GM19455 (cell line): ENCODE measurements at regions not wholly inside any gene's neighbourhood (a gene's known extent, or its start where the extent isn't known, plus 50 kb on each side); places are given as distances from the start of the nearest gene placed in this dataset.

Source experiments
- ATAC-seq: cut with Tn5 transposase; IDR thresholded peaks from one replicate; pipeline ENCODE4 v1.9.1; 2021; ENCODE audit not compliant: unreplicated experiment

- no peak for ATAC-seq
These were observed 55.5 kb downstream of the GSPT2 start for GRCh38 chrX:51798701-51799100.

GRCh38 chrX:51802917-51803688 is 59.9 kb downstream of the GSPT2 start:
- peak; percentile 94 for ATAC-seq

- ATAC-seq = no peak
These were observed 60.6 kb downstream of the GSPT2 start for GRCh38 chrX:51803833-51804232.

- no peak for ATAC-seq
These were observed 61.5 kb downstream of the GSPT2 start for GRCh38 chrX:51804741-51805140.

GRCh38 chrX:51813886-51814460 is 70.7 kb downstream of the GSPT2 start:
- no peak for ATAC-seq

- ATAC-seq = no peak
These were observed 69.4 kb upstream of the MAGED1 start for GRCh38 chrX:51824061-51824460.

- no peak for ATAC-seq
These were observed 68.0 kb upstream of the MAGED1 start for GRCh38 chrX:51825436-51825835.

GRCh38 chrX:51834076-51834475 is 59.3 kb upstream of the MAGED1 start:
- ATAC-seq = no peak

- no peak for ATAC-seq
These were observed 56.6 kb upstream of the MAGED1 start for GRCh38 chrX:51836823-51837222.

- ATAC-seq = no peak
These were observed 56.0 kb upstream of the MAGED1 start for GRCh38 chrX:51837451-51837850.

- ATAC-seq = no peak
These were observed 55.5 kb upstream of the MAGED1 start for GRCh38 chrX:51837921-51838320.
